ENCODE measurements at regions not wholly inside any gene's neighbourhood (a gene's known extent, or its start where the extent isn't known, plus 50 kb on each side); places are given as distances from the start of the nearest gene placed in this dataset.

- TF ChIP-seq ZNF724P (CRISPR knock-in tag; IDR thresholded peaks at IDR 0.05; ENCODE audit: borderline replicate concordance) (no peak), RAD51 (IDR thresholded peaks at IDR 0.05; ENCODE audit: borderline replicate concordance) (no peak), CBFB (CRISPR knock-in tag; IDR thresholded peaks at IDR 0.05) (no peak), ZNF878 (CRISPR knock-in tag; IDR thresholded peaks at IDR 0.05) (no peak), ZFP1 (CRISPR knock-in tag; IDR thresholded peaks at IDR 0.05) (no peak), XRCC5 (optimal IDR thresholded peaks at IDR 0.05; ENCODE audit: low read length) (peak; percentile 54), TERF1 (CRISPR knock-in tag; IDR thresholded peaks at IDR 0.05) (no peak), ATF1 (CRISPR knock-in tag; IDR thresholded peaks at IDR 0.05) (no peak), ZNF142 (CRISPR knock-in tag; IDR thresholded peaks at IDR 0.05) (no peak), MXI1 (IDR thresholded peaks at IDR 0.05; ENCODE audit: borderline replicate concordance, low read depth, low read length) (no peak), ELF3 (CRISPR knock-in tag; IDR thresholded peaks at IDR 0.05) (no peak), EEA1 (CRISPR knock-in tag; IDR thresholded peaks at IDR 0.05; ENCODE audit: borderline replicate concordance) (no peak), ETS1 (CRISPR knock-in tag; IDR thresholded peaks at IDR 0.05) (no peak), NKX3-1 (CRISPR knock-in tag; IDR thresholded peaks at IDR 0.05) (no peak), ZNF619 (CRISPR knock-in tag; IDR thresholded peaks at IDR 0.05) (no peak), TP53 (CRISPR knock-in tag; conservative IDR thresholded peaks at IDR 0.05) (no peak), TCF7 (IDR thresholded peaks at IDR 0.05; ENCODE audit: low read depth) (no peak), ZNF572 (CRISPR knock-in tag; IDR thresholded peaks at IDR 0.05) (0 out of 2 replicates have a peak, but pooled peaks have one; percentile 61), TOPORS (CRISPR knock-in tag; IDR thresholded peaks at IDR 0.05) (no peak), ZBTB8A (CRISPR knock-in tag; IDR thresholded peaks at IDR 0.05; ENCODE audit: borderline replicate concordance, low read depth) (no peak)
- TF ChIP-seq, protein P1, sequence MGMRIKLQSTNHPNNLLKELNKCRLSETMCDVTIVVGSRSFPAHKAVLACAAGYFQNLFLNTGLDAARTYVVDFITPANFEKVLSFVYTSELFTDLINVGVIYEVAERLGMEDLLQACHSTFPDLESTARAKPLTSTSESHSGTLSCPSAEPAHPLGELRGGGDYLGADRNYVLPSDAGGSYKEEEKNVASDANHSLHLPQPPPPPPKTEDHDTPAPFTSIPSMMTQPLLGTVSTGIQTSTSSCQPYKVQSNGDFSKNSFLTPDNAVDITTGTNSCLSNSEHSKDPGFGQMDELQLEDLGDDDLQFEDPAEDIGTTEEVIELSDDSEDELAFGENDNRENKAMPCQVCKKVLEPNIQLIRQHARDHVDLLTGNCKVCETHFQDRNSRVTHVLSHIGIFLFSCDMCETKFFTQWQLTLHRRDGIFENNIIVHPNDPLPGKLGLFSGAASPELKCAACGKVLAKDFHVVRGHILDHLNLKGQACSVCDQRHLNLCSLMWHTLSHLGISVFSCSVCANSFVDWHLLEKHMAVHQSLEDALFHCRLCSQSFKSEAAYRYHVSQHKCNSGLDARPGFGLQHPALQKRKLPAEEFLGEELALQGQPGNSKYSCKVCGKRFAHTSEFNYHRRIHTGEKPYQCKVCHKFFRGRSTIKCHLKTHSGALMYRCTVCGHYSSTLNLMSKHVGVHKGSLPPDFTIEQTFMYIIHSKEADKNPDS (CRISPR knock-in tag; IDR thresholded peaks at IDR 0.05) = no peak
Measured at GRCh38 chr20:48400009-48400408, 427.8 kb downstream of the PREX1 start (continued).
